NCI-H128 (cell line): ENCODE measurements at regions not wholly inside any gene's neighbourhood (a gene's known extent, or its start where the extent isn't known, plus 50 kb on each side); places are given as distances from the start of the nearest gene placed in this dataset.
"Not testable (repeated sequence)": the region's sequence is repeated elsewhere in the genome, so short reads cannot be mapped to it uniquely, and the experiment has no call there.

Experiments
- DNase-seq: peaks from one replicate; lab custom pipeline; 2025; ENCODE audit not compliant: unreplicated experiment; lab: John Stamatoyannopoulos, UW

DNA sequence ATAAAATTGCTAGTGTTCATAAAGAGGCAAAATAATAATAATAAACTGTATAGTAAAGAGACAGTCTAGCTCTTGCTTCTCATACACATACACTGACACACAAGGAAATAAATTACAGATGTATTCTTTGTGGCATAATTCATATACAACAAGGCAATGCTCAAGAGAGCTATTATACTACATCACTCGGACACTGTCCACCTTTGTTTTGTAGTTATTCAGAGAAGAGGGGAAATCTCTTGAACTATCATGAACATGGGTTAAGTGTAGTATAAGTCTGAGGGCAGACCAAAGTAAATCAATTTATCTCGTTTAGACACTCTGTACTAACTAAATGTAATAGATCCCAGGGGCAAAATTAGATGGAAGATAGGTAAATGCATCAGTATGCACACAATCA is 72.7 kb upstream of the PHIP start:
- DNase-seq, result no peak

DNA sequence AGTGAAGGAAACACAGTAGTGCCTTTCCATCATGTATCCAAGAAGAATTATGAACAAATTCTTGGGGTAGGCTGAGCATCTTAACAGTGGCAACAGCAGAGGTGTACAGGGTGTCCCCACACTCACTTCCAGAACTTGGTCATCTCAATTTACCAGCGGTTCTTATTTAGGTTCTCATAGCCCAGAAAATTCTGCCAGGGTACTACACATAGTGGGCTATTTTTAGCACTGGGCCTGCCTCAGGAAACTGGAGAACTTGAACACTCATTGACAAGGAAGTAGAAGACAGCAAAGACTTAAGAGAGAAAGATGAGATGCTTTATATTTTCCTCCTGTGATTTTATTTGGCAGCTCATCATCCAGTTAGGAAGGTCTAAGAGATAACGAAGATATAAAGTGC is 71.8 kb upstream of the PHIP start:
- no peak for DNase-seq

DNA sequence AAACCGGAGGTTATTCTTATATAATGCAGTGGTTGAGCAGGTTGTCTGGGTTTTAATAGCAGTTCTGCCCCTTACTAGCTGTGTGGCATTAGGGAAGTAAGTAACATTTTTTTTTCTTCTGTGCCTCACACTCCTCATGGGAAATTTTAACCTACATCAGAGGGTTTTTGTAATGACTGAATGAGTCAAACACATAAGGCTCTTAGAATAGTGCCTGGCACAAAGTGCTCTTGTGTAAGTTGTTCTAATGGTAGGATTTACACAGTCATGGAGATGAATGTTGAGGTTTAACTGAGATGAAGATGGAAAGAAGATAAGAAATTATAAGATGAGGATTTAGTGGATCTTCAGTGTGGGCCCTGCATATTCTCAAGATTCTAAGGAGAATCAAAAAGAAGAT is 68.4 kb upstream of the PHIP start:
- no peak for DNase-seq

DNA sequence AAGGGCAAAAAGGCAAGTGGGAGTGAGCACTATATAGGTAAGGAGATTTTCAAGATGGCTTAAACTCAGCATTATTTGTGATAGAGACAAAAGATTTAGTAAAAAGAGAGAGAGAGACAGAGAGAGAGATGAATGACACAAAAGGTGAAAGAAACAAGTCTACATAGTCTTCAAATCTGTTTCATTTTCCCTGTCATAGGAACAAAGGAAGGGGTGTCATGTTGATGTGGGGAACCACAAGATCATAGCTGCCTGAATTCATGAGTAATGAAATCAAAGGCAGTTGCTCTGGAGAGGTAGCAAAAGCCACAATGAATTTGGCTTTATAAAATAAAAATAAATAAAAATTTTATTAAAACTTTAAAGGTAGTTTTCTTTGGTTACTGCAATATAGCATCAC is 67.2 kb upstream of the PHIP start:
- no peak for DNase-seq

DNA sequence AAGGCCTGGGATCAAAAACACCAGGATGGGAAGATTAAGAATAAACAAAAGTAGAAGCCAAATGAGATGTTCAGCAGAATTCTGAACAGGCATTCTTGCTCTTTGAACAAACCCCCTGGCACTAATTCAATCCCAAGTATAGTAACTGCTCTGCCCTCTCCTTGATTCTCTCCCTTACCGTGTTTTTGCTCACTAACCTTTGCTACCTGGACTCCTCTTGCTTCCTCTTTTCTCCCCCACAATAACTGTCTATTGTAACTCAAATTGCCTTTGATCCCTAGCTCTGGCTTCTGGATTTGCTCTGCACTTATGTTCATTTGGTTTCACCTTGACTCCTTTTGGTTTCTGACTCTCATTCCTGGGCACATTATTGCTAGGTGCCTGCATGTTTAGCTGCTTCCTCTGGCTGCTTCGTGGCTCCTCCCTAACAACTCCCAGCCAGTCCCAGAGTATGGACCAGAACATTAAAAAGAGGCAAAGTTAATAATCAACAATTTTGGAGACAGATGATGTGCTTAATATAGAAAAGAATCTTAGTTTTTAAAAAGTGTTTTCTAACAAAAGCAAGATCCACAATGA is 65.4 kb upstream of the PHIP start:
- DNase-seq, result no peak

DNA sequence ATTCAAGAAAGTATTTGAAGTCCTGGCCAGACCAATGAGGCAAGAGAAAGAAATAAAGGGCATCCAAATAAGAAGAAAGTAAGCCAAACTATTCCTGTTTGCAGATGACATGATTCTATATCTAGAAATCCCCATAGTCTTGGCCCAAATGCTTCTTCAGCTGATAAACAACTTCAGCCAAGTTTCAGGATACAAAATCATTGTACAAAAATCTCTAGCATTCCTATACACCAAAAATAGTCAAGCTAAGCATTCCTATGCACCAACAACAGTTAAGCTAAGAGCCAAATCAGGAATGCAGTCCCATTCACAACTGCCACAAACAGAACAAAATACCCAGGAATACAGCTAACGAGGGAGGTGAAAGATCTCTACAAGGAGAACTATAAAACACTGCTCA is 60.1 kb upstream of the PHIP start:
- DNase-seq, result no peak

DNA sequence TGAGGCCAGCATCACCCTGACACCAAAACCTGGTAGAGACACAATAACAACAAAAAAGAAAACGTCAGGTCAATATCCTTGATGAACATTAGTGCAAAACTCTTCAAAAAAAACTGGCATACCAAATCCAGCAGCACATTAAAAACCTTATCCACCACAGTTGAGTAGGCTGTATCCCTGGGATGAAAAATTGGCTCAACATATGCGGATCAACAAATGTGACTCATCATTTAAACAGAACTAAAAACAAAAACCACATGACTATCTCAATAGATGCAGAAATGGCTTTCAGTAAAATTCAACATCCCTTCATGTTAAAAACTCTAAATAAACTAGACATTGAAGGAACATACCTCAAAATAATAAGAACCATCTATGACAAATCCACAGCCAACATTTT is 59.6 kb upstream of the PHIP start:
- DNase-seq, result no peak

DNA sequence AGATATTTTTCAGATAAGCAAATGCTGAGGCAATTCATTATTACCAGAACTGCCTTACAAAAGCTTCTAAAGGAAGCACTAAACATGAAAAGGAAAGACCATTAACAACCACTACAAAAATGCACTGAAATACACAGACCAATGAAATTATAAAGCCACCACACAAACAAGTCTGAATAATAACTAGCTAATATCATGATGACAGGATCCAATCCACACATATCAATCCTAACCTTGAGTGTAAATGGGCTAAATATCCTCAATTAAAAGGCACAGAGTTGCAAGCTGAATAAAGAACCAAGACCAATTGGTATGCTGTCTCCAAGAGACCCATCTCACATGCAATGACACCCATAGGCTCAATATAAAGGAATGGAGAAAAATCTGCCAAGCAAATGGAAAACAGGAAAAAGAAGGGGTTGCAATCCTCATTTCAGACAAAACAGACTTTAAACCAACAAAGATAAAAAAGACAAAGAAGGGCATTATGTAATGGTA is 58.0 kb upstream of the PHIP start:
- no peak for DNase-seq

DNA sequence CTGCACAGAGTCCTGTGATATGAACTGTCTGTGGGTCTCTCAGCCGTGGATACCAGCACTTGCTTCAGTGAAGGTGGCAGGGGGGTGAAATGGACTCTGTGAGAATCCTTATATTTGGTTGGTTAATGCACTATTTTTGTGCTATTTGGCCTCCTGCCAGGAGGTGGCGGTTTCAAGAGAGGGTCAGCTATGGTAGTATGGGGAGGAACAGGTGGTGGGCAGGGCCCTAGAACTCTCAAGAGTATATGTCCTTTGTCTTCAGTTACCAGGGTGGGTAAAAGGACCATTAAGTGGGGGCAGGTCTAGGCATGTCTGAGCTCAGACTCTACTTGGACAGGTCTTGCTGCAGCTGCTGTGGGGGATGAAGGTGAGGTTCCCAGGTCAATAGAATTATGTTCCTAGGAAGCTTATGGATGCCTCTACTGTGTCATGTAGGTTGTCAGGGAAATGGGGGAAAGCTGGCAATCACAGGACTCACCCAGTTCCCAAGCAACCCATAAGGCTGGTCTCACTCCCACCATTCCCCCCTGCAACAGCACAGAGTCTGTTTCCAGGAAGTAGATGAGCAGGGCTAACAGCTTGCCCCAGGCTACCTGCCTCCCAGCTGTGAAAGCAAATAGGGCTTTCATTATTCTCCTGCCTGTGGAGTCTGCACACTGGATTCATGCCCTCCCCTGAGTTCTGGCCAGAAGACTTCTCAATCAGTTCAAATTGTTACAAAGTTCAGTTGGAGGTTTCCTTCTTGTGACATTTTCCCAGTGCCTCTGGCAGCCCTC is 56.8 kb upstream of the PHIP start:
- DNase-seq, result peak; percentile 15

DNA sequence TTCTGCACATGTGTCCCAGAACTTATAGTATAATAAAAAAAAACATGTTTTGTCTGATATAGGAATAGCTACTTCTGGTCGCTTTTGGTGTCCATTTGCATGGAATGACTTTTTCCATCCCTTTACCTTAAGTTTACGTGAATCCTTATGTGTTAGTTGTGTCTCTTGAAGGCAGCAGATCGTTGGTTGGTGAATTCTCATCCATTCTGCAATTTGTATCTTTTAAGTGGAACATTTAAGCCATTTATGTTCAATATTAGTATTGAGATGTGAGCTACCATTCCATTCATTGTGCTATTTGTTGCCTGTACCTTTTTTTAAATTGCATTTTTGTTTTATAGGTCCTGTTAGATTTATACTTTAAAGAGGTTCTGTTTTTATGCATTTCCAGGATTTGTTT is 55.1 kb upstream of the PHIP start:
- no peak for DNase-seq

DNA sequence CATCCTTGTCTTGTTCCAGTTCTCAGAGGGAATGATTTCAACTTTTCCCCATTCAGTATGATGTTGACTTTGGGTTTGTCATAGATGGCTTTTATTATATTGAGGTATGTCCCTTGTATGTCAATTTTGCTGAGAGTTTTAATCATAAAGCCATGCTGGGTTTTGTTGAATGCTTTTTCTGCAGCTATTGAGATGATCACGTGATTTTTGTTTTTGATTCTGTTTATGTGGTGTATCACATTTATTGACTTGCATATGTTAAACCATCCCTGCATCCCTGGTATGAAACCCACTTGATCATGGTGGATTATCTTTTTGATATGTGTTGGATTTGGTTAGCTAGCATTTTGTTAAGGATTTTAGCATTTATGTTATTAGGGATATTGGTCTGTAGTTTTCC is 53.2 kb upstream of the PHIP start:
- not testable (repeated sequence) for DNase-seq
